GM12872 (cell line): ENCODE measurements at regions not wholly inside any gene's neighbourhood (a gene's known extent, or its start where the extent isn't known, plus 50 kb on each side); places are given as distances from the start of the nearest gene placed in this dataset.

Source experiments
- TF ChIP-seq, protein P1 (sequence below): IDR thresholded peaks from 3 replicates; pipeline ENCODE4 v1.5.1; 2011; ENCODE audit warnings: low read depth, mild to moderate bottlenecking, low read length, moderate library complexity; ENCODE audit not compliant: insufficient read depth

DNA sequence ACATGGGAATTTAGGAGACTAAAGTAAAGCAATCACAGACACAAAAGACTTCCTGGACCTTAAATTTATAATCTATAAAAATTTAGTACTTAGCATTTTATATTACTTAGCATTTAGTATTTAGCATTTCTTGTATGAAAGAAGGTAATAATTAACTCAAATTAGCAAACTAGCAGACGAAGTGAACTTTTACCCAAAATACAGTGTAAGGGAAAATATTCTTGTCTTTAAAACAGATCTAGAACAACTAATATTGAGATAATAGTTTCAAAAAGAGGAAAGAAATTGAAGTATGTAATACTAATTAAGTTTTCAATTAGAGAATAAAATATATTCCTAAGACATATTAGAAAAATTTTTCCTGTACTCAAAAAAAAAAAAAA is 134.5 kb upstream of the ZNF804A start:
- TF ChIP-seq, protein P1, sequence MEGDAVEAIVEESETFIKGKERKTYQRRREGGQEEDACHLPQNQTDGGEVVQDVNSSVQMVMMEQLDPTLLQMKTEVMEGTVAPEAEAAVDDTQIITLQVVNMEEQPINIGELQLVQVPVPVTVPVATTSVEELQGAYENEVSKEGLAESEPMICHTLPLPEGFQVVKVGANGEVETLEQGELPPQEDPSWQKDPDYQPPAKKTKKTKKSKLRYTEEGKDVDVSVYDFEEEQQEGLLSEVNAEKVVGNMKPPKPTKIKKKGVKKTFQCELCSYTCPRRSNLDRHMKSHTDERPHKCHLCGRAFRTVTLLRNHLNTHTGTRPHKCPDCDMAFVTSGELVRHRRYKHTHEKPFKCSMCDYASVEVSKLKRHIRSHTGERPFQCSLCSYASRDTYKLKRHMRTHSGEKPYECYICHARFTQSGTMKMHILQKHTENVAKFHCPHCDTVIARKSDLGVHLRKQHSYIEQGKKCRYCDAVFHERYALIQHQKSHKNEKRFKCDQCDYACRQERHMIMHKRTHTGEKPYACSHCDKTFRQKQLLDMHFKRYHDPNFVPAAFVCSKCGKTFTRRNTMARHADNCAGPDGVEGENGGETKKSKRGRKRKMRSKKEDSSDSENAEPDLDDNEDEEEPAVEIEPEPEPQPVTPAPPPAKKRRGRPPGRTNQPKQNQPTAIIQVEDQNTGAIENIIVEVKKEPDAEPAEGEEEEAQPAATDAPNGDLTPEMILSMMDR, result no peak

DNA sequence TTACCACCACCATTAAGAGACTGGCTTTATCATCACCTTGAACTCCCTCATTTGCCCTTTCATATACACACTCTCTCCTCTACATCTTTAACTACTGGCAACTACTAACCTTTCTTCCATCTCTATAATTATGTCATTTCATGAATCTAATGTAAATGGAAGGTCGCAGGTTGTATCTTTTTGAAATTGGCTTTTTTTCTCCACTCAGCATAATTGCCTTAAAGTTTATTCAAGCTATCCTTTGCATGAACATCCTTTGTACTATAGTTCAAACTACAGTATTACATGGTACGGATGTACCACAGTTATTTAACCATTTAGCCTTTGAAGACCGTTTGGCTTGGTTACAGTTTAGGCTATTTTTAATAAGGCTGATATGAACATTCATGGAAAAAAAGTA is 129.5 kb upstream of the ZNF804A start:
- TF ChIP-seq, protein P1, result no peak

DNA sequence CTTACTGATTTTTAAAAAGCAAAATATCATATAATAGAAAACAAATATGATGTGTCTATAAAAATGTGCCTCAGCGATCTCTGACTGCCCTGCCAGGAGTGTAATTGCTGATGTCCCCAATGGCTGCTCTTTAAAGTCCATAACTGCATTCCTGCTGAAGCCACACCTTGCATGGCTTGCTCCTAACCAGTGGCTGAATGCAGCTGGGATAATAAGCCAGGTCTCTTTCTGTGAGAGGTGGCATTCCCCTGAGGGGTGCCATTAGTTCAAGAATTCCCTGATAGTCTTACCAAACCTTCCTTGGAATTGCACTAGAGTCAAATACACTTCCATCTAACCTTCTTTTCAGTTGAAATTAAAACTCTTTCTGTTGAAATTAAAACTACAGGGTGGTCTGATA is 125.8 kb upstream of the ZNF804A start:
- TF ChIP-seq, protein P1, result no peak

GRCh38 chr2:184481865-184482264 is 116.5 kb upstream of the ZNF804A start:
- TF ChIP-seq, protein P1, result no peak

GRCh38 chr2:184498936-184499335 is 99.4 kb upstream of the ZNF804A start:
- TF ChIP-seq, protein P1, result no peak

DNA sequence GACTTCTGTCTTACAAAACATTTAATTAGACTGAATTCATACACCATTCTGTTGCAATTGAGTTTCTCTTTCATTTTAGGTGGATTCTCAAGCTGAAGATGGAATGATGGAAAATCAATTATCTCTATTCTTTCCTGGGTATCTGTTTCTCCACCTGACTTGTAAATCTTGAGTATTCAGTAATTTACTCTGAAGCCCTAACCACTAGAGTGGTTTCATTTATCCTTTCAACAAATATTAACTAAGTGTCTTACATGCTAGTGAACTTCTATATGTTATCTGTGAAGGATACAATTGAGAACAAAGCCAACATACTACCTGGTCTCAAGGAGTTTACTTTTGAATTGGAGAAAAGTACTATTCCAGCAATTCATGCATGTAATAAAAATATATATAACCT is 94.1 kb upstream of the ZNF804A start:
- TF ChIP-seq, protein P1, result no peak

GRCh38 chr2:184507254-184507653 is 91.1 kb upstream of the ZNF804A start:
- TF ChIP-seq, protein P1, result no peak

GRCh38 chr2:184517402-184517801 is 80.9 kb upstream of the ZNF804A start:
- TF ChIP-seq, protein P1, result no peak
